ENCODE measurements at regions not wholly inside any gene's neighbourhood (a gene's known extent, or its start where the extent isn't known, plus 50 kb on each side); places are given as distances from the start of the nearest gene placed in this dataset.
A peak's percentile ranks its signal among the peaks of the same experiment; 100 is the strongest.

- H3K9me3 ChIP-seq (ENCODE audit: control insufficient read depth, insufficient read depth, low read length): no peaks in the 10 kb centered on the region
- no peaks in the 10 kb centered on the region for H3K27me3 ChIP-seq (ENCODE audit: control insufficient read depth, insufficient read depth, low read length)
- H3K27ac ChIP-seq (ENCODE audit: low read depth, low read length): no peak overlapping the region
- POLR2A ChIA-PET: no interaction called here
- TF ChIP-seq CTCF (IDR thresholded peaks at IDR 0.05; ENCODE audit: low read depth, low read length): peak; percentile 8; the same call in 1 of the 2 replicates
- H3K4me3 ChIP-seq (ENCODE audit: low read depth, low read length): no peak overlapping the region
- CTCF ChIA-PET: interaction anchor here (1.3 kb wide), 1 partner anchor 196 kb away, joined by 4 read pairs; no protein-coding TSS in a partner anchor
- DNase-seq (ENCODE audit: low read depth, low spot score): no peak
Observed at GRCh38 chr5:23405316-23406068, 101.9 kb upstream of the PRDM9 start.

DNA sequence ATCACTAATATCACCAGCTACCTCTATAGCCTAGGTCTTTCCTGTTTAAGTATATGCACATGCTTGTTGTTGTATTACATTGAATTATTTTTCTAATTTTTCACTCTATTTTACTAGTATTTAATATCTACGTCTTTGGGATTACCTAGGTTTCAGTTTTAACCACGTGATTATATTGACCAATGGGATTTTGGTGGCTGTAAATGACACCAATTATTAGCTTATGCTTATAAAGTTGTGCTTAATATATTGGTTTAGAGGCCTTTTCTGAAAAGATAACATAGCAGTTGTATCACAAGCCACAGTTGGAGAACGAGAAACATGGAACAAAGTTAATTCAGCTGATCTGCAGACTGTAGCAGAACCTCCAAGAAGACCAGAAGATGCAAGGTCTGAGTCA lies 104.8 kb upstream of the PRDM9 start:
- H3K4me3 ChIP-seq (ENCODE audit: low read depth, low read length): no peak overlapping the region
- ChIA-PET CTCF (no interaction called here), POLR2A (no interaction called here)
- no peaks in the 10 kb centered on the region for H3K9me3 ChIP-seq (ENCODE audit: control insufficient read depth, insufficient read depth, low read length)
- DNase-seq (ENCODE audit: low read depth, low spot score): no peak
- no peaks in the 10 kb centered on the region for H3K27me3 ChIP-seq (ENCODE audit: control insufficient read depth, insufficient read depth, low read length)
- no peak for TF ChIP-seq CTCF (IDR thresholded peaks at IDR 0.05; ENCODE audit: low read depth, low read length)
- H3K27ac ChIP-seq (ENCODE audit: low read depth, low read length): no peak overlapping the region

DNA sequence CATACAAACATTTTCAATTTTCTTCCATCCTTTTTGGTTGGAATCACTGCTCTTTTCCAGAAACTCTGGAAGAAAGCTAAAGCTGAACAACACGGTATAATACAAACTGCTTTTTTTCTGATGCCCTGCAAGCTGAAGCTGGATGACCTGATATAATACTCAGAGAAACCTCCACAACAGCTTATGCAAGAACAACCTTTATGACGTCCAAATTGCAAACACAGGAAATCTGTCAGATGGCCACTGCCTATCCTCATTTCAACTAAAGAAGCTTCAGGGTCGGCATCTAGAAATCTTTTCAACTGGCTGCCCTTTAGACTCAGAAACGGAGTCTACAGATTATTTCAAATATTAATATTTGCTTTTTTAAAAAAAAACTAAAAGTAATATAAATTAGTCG lies 106.5 kb upstream of the PRDM9 start:
- TF ChIP-seq CTCF (IDR thresholded peaks at IDR 0.05; ENCODE audit: low read depth, low read length): no peak
- no peaks in the 10 kb centered on the region for H3K27me3 ChIP-seq (ENCODE audit: control insufficient read depth, insufficient read depth, low read length)
- ChIA-PET POLR2A (no interaction called here), CTCF (no interaction called here)
- no peak for DNase-seq (ENCODE audit: low read depth, low spot score)
- no peak overlapping the region for H3K4me3 ChIP-seq (ENCODE audit: low read depth, low read length)
- no peaks in the 10 kb centered on the region for H3K9me3 ChIP-seq (ENCODE audit: control insufficient read depth, insufficient read depth, low read length)
- no peak overlapping the region for H3K27ac ChIP-seq (ENCODE audit: low read depth, low read length)

GRCh38 chr5:23396346-23396745 lies 111.1 kb upstream of the PRDM9 start:
- no peak for DNase-seq (ENCODE audit: low read depth, low spot score)
- Histone ChIP-seq H3K9me3 (ENCODE audit: control insufficient read depth, insufficient read depth, low read length) (no peaks in the 10 kb centered on the region), H3K27ac (ENCODE audit: low read depth, low read length) (no peak overlapping the region), H3K27me3 (ENCODE audit: control insufficient read depth, insufficient read depth, low read length) (no peaks in the 10 kb centered on the region), H3K4me3 (ENCODE audit: low read depth, low read length) (no peak overlapping the region)
- CTCF ChIA-PET: no interaction called here
- POLR2A ChIA-PET: no interaction called here
- no peak for TF ChIP-seq CTCF (IDR thresholded peaks at IDR 0.05; ENCODE audit: low read depth, low read length)

- DNase-seq (ENCODE audit: low read depth, low spot score): no peak
- POLR2A ChIA-PET: no interaction called here
Observed at GRCh38 chr5:23389291-23390101, 117.9 kb upstream of the PRDM9 start.

More at GRCh38 chr5:23389291-23390101, 117.9 kb upstream of the PRDM9 start:
- TF ChIP-seq CTCF (IDR thresholded peaks at IDR 0.05; ENCODE audit: low read depth, low read length): no peak
- CTCF ChIA-PET: interaction anchor here (0.6 kb wide), 1 partner anchor 423 kb away, joined by 3 read pairs; no protein-coding TSS in a partner anchor
- no peak overlapping the region for H3K4me3 ChIP-seq (ENCODE audit: low read depth, low read length)
- H3K9me3 ChIP-seq (ENCODE audit: control insufficient read depth, insufficient read depth, low read length): no peaks in the 10 kb centered on the region
- H3K27me3 ChIP-seq (ENCODE audit: control insufficient read depth, insufficient read depth, low read length): no peaks in the 10 kb centered on the region
- H3K27ac ChIP-seq (ENCODE audit: low read depth, low read length): no peak overlapping the region
